Astrocyte (in vitro differentiated cells and primary cell): ENCODE measurements at regions not wholly inside any gene's neighbourhood (a gene's known extent, or its start where the extent isn't known, plus 50 kb on each side); places are given as distances from the start of the nearest gene placed in this dataset.

Experiments used
- DNase-seq: peaks from one replicate; pipeline ENCODE4 v3.0.0-alpha.2; 2010; ENCODE audit warnings: low read depth
- FAIRE-seq: peaks from 2 replicates; lab custom pipeline; 2011; peaks lifted over from hg19 to GRCh38; lab: Jason Lieb, UNC
- H2AFZ ChIP-seq: 2 replicates; pipeline ENCODE4 v1.6.0; 2012; ENCODE audit warnings: low read depth, low read length, inconsistent platforms
- H3K27ac ChIP-seq: 2 replicates; pipeline ENCODE4 v1.5.1; 2011; ENCODE audit warnings: low read depth, low read length, inconsistent platforms
- H3K27me3 ChIP-seq: 2 replicates; pipeline ENCODE4 v1.6.0; 2011; ENCODE audit warnings: low read length, inconsistent platforms; ENCODE audit not compliant: insufficient read depth
- H3K36me3 ChIP-seq: 2 replicates; pipeline ENCODE4 v1.5.1; 2011; ENCODE audit warnings: low read length, inconsistent platforms; ENCODE audit not compliant: insufficient read depth
- H3K4me1 ChIP-seq: 2 replicates; pipeline ENCODE4 v1.5.1; 2011; ENCODE audit warnings: low read length, inconsistent platforms; ENCODE audit not compliant: insufficient read depth
- H3K4me2 ChIP-seq: 2 replicates; pipeline ENCODE4 v1.6.0; 2012; ENCODE audit warnings: low read length, inconsistent platforms
- H3K4me3 ChIP-seq: 2 replicates; pipeline ENCODE4 v1.5.1; 2011; ENCODE audit warnings: low read depth, mild to moderate bottlenecking, low read length, inconsistent platforms; ENCODE audit not compliant: insufficient read depth
- H3K79me2 ChIP-seq: 2 replicates; pipeline ENCODE4 v1.6.0; 2012; ENCODE audit warnings: mild to moderate bottlenecking, low read length, inconsistent platforms; ENCODE audit not compliant: insufficient read depth
- H3K9ac ChIP-seq: 2 replicates; pipeline ENCODE4 v1.6.0; 2012; ENCODE audit warnings: mild to moderate bottlenecking, low read length, inconsistent platforms
- H3K9me3 ChIP-seq: 2 replicates; pipeline ENCODE4 v1.5.1; 2012; ENCODE audit warnings: low read depth, mild to moderate bottlenecking, low read length, inconsistent platforms; ENCODE audit not compliant: insufficient read depth
- H4K20me1 ChIP-seq: 2 replicates; pipeline ENCODE4 v1.6.0; 2012; ENCODE audit warnings: low read length, inconsistent platforms; ENCODE audit not compliant: insufficient read depth
- H3K27ac Mint-ChIP-seq: one replicate; pipeline ENCODE4 v1.8.0; 2021; ENCODE audit warnings: mild to moderate bottlenecking, mixed read lengths; ENCODE audit not compliant: unreplicated experiment
- H3K27me3 Mint-ChIP-seq: one replicate; pipeline ENCODE4 v1.8.0; 2021; ENCODE audit warnings: low read depth, mixed read lengths; ENCODE audit not compliant: unreplicated experiment
- H3K36me3 Mint-ChIP-seq: one replicate; pipeline ENCODE4 v1.8.0; 2021; ENCODE audit warnings: low read depth, mixed read lengths; ENCODE audit not compliant: unreplicated experiment
- H3K4me1 Mint-ChIP-seq: one replicate; pipeline ENCODE4 v1.8.0; 2021; ENCODE audit warnings: low read depth, mixed read lengths; ENCODE audit not compliant: unreplicated experiment
- H3K4me3 Mint-ChIP-seq: one replicate; pipeline ENCODE4 v1.8.0; 2021; ENCODE audit warnings: mild to moderate bottlenecking, moderate library complexity, mixed read lengths; ENCODE audit not compliant: unreplicated experiment
- H3K9me3 Mint-ChIP-seq: one replicate; pipeline ENCODE4 v1.8.0; 2021; ENCODE audit warnings: mild to moderate bottlenecking, mixed read lengths; ENCODE audit not compliant: unreplicated experiment
- CTCF ChIP-seq: IDR thresholded peaks from 2 replicates; pipeline ENCODE4 v1.5.1; 2011; ENCODE audit warnings: low read depth, mild to moderate bottlenecking, inconsistent platforms, low read length, moderate library complexity; ENCODE audit not compliant: insufficient read depth
- EZH2 ChIP-seq: IDR thresholded peaks from 2 replicates; pipeline ENCODE4 v1.6.1; 2012; ENCODE audit warnings: mild to moderate bottlenecking, low read length, inconsistent platforms; ENCODE audit not compliant: insufficient read depth

- Mint-ChIP-seq H3K9me3 (no peaks in the 10 kb centered on the region), H3K4me3 (no peak overlapping the region), H3K36me3 (no peaks in the 10 kb centered on the region), H3K27me3 (no peaks in the 10 kb centered on the region), H3K4me1 (no peaks in the 10 kb centered on the region), H3K27ac (no peak overlapping the region)
- DNase-seq (no peak), FAIRE-seq (no peak)
- no peaks in the 10 kb centered on the region for H3K27me3 ChIP-seq
- no peak for TF ChIP-seq CTCF
- no peak for TF ChIP-seq EZH2
- H3K9me3 ChIP-seq: no peaks in the 10 kb centered on the region
- no peaks in the 10 kb centered on the region for H4K20me1 ChIP-seq
- H3K9ac ChIP-seq: no peak overlapping the region
- no peak overlapping the region for H3K27ac ChIP-seq
- no peaks in the 10 kb centered on the region for H3K36me3 ChIP-seq
- H3K4me3 ChIP-seq: no peak overlapping the region
- H3K79me2 ChIP-seq: no peaks in the 10 kb centered on the region
- no peak overlapping the region for H3K4me2 ChIP-seq
- no peaks in the 10 kb centered on the region for H3K4me1 ChIP-seq
- H2AFZ ChIP-seq: no peak overlapping the region
Measured at GRCh38 chr4:100722133-100722532, 204.3 kb upstream of the EMCN start.

GRCh38 chr4:100721490-100721889 is 203.7 kb upstream of the EMCN start:
- no peak for TF ChIP-seq CTCF
- TF ChIP-seq EZH2: no peak
- Mint-ChIP-seq H3K4me1 (no peaks in the 10 kb centered on the region), H3K27me3 (no peaks in the 10 kb centered on the region), H3K27ac (no peak overlapping the region), H3K9me3 (no peaks in the 10 kb centered on the region), H3K36me3 (no peaks in the 10 kb centered on the region), H3K4me3 (no peak overlapping the region)
- no peak overlapping the region for H3K4me2 ChIP-seq
- H3K79me2 ChIP-seq: no peaks in the 10 kb centered on the region
- no peaks in the 10 kb centered on the region for H3K4me1 ChIP-seq
- no peaks in the 10 kb centered on the region for H3K27me3 ChIP-seq
- no peaks in the 10 kb centered on the region for H4K20me1 ChIP-seq
- H3K9me3 ChIP-seq: no peaks in the 10 kb centered on the region
- H3K27ac ChIP-seq: no peak overlapping the region
- FAIRE-seq (no peak), DNase-seq (no peak)
- H2AFZ ChIP-seq: no peak overlapping the region
- no peak overlapping the region for H3K9ac ChIP-seq
- no peaks in the 10 kb centered on the region for H3K36me3 ChIP-seq
- no peak overlapping the region for H3K4me3 ChIP-seq

- H4K20me1 ChIP-seq: no peaks in the 10 kb centered on the region
- no peak overlapping the region for H3K4me3 ChIP-seq
- no peak overlapping the region for H2AFZ ChIP-seq
- H3K4me3 Mint-ChIP-seq: no peak overlapping the region
- H3K27ac Mint-ChIP-seq: no peak overlapping the region
- H3K36me3 Mint-ChIP-seq: no peaks in the 10 kb centered on the region
- DNase-seq (no peak), FAIRE-seq (no peak)
- TF ChIP-seq CTCF (no peak), EZH2 (no peak)
- H3K27me3 ChIP-seq: no peaks in the 10 kb centered on the region
- H3K4me2 ChIP-seq: no peak overlapping the region
- H3K27me3 Mint-ChIP-seq: no peaks in the 10 kb centered on the region
- no peaks in the 10 kb centered on the region for H3K9me3 Mint-ChIP-seq
- no peak overlapping the region for H3K9ac ChIP-seq
- no peaks in the 10 kb centered on the region for H3K36me3 ChIP-seq
- no peaks in the 10 kb centered on the region for H3K4me1 Mint-ChIP-seq
- no peaks in the 10 kb centered on the region for H3K9me3 ChIP-seq
- H3K4me1 ChIP-seq: no peaks in the 10 kb centered on the region
- H3K27ac ChIP-seq: no peak overlapping the region
- no peaks in the 10 kb centered on the region for H3K79me2 ChIP-seq
Measured at GRCh38 chr4:100721077-100721476, 203.3 kb upstream of the EMCN start.
